ENCODE measurements at regions not wholly inside any gene's neighbourhood (a gene's known extent, or its start where the extent isn't known, plus 50 kb on each side); places are given as distances from the start of the nearest gene placed in this dataset.

DNA sequence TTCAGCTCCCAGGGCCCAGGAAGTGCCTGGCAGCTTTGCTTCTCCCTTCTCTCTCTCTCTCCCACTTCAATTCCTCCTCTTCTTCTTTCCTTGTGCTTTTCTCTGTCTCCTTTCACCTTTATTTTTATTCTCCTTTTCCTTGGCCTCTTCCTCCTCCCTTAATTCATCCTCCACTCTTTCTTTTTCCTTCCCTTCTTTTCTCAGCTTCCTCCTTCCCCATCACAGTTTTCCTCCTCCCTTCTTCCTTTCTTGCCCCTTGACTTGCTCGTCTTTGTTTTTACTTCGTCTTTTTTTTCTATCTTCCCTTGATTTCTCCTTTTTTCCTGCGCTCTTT lies 99.4 kb upstream of the LHX1 start (continued):
- no peak for TF ChIP-seq SIRT6 (IDR thresholded peaks at IDR 0.05; ENCODE audit: low read length)
- TF ChIP-seq PHF8 (conservative IDR thresholded peaks at IDR 0.05; ENCODE audit: low read depth, low read length): no peak
- TF ChIP-seq POLR2A (IDR thresholded peaks at IDR 0.05; ENCODE audit: control extremely low read depth in 1 of 2, low read depth in 2 of 2, low read length in 2 of 2): no peak
